ENCODE measurements at regions not wholly inside any gene's neighbourhood (a gene's known extent, or its start where the extent isn't known, plus 50 kb on each side); places are given as distances from the start of the nearest gene placed in this dataset.
A peak's percentile ranks its signal among the peaks of the same experiment; 100 is the strongest.

- no peak overlapping the region for H3K4me3 ChIP-seq (ENCODE audit: low read length)
- no peaks in the 10 kb centered on the region for H3K4me1 ChIP-seq (ENCODE audit: control insufficient read depth, insufficient read depth, low read length)
- no CpG with 5 or more reads among the region's 1 CpG for WGBS (ENCODE audit: insufficient coverage, insufficient read length)
- H3K27me3 ChIP-seq (ENCODE audit: control insufficient read depth, insufficient read depth, low read length), result no peaks in the 10 kb centered on the region
- no peak overlapping the region for H3K27ac ChIP-seq (ENCODE audit: low read length)
- H3K36me3 ChIP-seq (ENCODE audit: control insufficient read depth, insufficient read depth, low read length), result no peaks in the 10 kb centered on the region
- H3K9me3 ChIP-seq (ENCODE audit: control insufficient read depth, insufficient read depth, low read length), result no peaks in the 10 kb centered on the region
- DNase-seq (ENCODE audit: low read depth, low spot score), result no peak
These were observed 131.0 kb upstream of the IRS2 start for GRCh38 chr13:109917422-109917821.

GRCh38 chr13:109913936-109914510, 127.6 kb upstream of the IRS2 start:
- WGBS (ENCODE audit: insufficient coverage, insufficient read length), result no CpG with 5 or more reads among the region's 3 CpGs
- no peak for DNase-seq (ENCODE audit: low read depth, low spot score)

GRCh38 chr13:109913186-109913585, 126.8 kb upstream of the IRS2 start:
- Histone ChIP-seq H3K36me3 (ENCODE audit: control insufficient read depth, insufficient read depth, low read length) (no peaks in the 10 kb centered on the region), H3K9me3 (ENCODE audit: control insufficient read depth, insufficient read depth, low read length) (no peaks in the 10 kb centered on the region), H3K27ac (ENCODE audit: low read length) (no peak overlapping the region), H3K27me3 (ENCODE audit: control insufficient read depth, insufficient read depth, low read length) (no peaks in the 10 kb centered on the region), H3K4me1 (ENCODE audit: control insufficient read depth, insufficient read depth, low read length) (no peaks in the 10 kb centered on the region), H3K4me3 (ENCODE audit: low read length) (no peak overlapping the region)
- DNase-seq (ENCODE audit: low read depth, low spot score), result no peak
- WGBS (ENCODE audit: insufficient coverage, insufficient read length), result no CpG with 5 or more reads among the region's 1 CpG

More at GRCh38 chr13:109913936-109914510, 127.6 kb upstream of the IRS2 start:
- H3K4me3 ChIP-seq (ENCODE audit: low read length), result no peak overlapping the region
- H3K4me1 ChIP-seq (ENCODE audit: control insufficient read depth, insufficient read depth, low read length), result no peaks in the 10 kb centered on the region
- no peak overlapping the region for H3K27ac ChIP-seq (ENCODE audit: low read length)
- H3K27me3 ChIP-seq (ENCODE audit: control insufficient read depth, insufficient read depth, low read length), result no peaks in the 10 kb centered on the region
- H3K9me3 ChIP-seq (ENCODE audit: control insufficient read depth, insufficient read depth, low read length), result no peaks in the 10 kb centered on the region
- H3K36me3 ChIP-seq (ENCODE audit: control insufficient read depth, insufficient read depth, low read length), result no peaks in the 10 kb centered on the region

- Histone ChIP-seq H3K36me3 (ENCODE audit: control insufficient read depth, insufficient read depth, low read length) (no peaks in the 10 kb centered on the region), H3K4me3 (ENCODE audit: low read length) (no peak overlapping the region), H3K4me1 (ENCODE audit: control insufficient read depth, insufficient read depth, low read length) (no peaks in the 10 kb centered on the region), H3K27me3 (ENCODE audit: control insufficient read depth, insufficient read depth, low read length) (no peaks in the 10 kb centered on the region), H3K27ac (ENCODE audit: low read length) (no peak overlapping the region), H3K9me3 (ENCODE audit: control insufficient read depth, insufficient read depth, low read length) (no peaks in the 10 kb centered on the region)
- no peak for DNase-seq (ENCODE audit: low read depth, low spot score)
- no CpG with 5 or more reads among the region's 5 CpGs for WGBS (ENCODE audit: insufficient coverage, insufficient read length)
These were observed 123.8 kb upstream of the IRS2 start for GRCh38 chr13:109910194-109910593.

- Histone ChIP-seq H3K4me3 (ENCODE audit: low read length) (no peak overlapping the region), H3K9me3 (ENCODE audit: control insufficient read depth, insufficient read depth, low read length) (no peaks in the 10 kb centered on the region), H3K36me3 (ENCODE audit: control insufficient read depth, insufficient read depth, low read length) (no peaks in the 10 kb centered on the region), H3K27ac (ENCODE audit: low read length) (no peak overlapping the region), H3K27me3 (ENCODE audit: control insufficient read depth, insufficient read depth, low read length) (no peaks in the 10 kb centered on the region), H3K4me1 (ENCODE audit: control insufficient read depth, insufficient read depth, low read length) (no peaks in the 10 kb centered on the region)
- WGBS (ENCODE audit: insufficient coverage, insufficient read length), result no CpG with 5 or more reads among the region's 3 CpGs
- no peak for DNase-seq (ENCODE audit: low read depth, low spot score)
These were observed 120.6 kb upstream of the IRS2 start for GRCh38 chr13:109906976-109907375.

- Histone ChIP-seq H3K36me3 (ENCODE audit: control insufficient read depth, insufficient read depth, low read length) (no peaks in the 10 kb centered on the region; the same call in 1 of the 2 replicates), H3K9me3 (ENCODE audit: control insufficient read depth, insufficient read depth, low read length) (no peaks in the 10 kb centered on the region), H3K27me3 (ENCODE audit: control insufficient read depth, insufficient read depth, low read length) (no peaks in the 10 kb centered on the region), H3K27ac (ENCODE audit: low read length) (no peak overlapping the region), H3K4me1 (ENCODE audit: control insufficient read depth, insufficient read depth, low read length) (peaks cover 2% of the 10 kb centered on the region; the same call in 1 of the 2 replicates), H3K4me3 (ENCODE audit: low read length) (no peak overlapping the region)
- DNase-seq (ENCODE audit: low read depth, low spot score), result peak; percentile 22
- WGBS (ENCODE audit: insufficient coverage, insufficient read length), result no CpG with 5 or more reads among the region's 4 CpGs
These were observed 117.8 kb upstream of the IRS2 start for GRCh38 chr13:109904218-109904617.

GRCh38 chr13:109900741-109901140, 114.4 kb upstream of the IRS2 start:
- no peaks in the 10 kb centered on the region for H3K27me3 ChIP-seq (ENCODE audit: control insufficient read depth, insufficient read depth, low read length)
- WGBS (ENCODE audit: insufficient coverage, insufficient read length), result no CpG with 5 or more reads among the region's 8 CpGs
- H3K4me3 ChIP-seq (ENCODE audit: low read length), result no peak overlapping the region
- H3K4me1 ChIP-seq (ENCODE audit: control insufficient read depth, insufficient read depth, low read length), result peaks cover 2% of the 10 kb centered on the region; the same call in 1 of the 2 replicates
- DNase-seq (ENCODE audit: low read depth, low spot score), result no peak
- no peaks in the 10 kb centered on the region for H3K9me3 ChIP-seq (ENCODE audit: control insufficient read depth, insufficient read depth, low read length)
- no peaks in the 10 kb centered on the region; the same call in 1 of the 2 replicates for H3K36me3 ChIP-seq (ENCODE audit: control insufficient read depth, insufficient read depth, low read length)
- H3K27ac ChIP-seq (ENCODE audit: low read length), result no peak overlapping the region

- Histone ChIP-seq H3K27ac (ENCODE audit: low read length) (no peak overlapping the region), H3K4me1 (ENCODE audit: control insufficient read depth, insufficient read depth, low read length) (peaks cover 2% of the 10 kb centered on the region; the same call in 1 of the 2 replicates), H3K36me3 (ENCODE audit: control insufficient read depth, insufficient read depth, low read length) (no peaks in the 10 kb centered on the region; the same call in 1 of the 2 replicates), H3K4me3 (ENCODE audit: low read length) (no peak overlapping the region), H3K9me3 (ENCODE audit: control insufficient read depth, insufficient read depth, low read length) (no peaks in the 10 kb centered on the region), H3K27me3 (ENCODE audit: control insufficient read depth, insufficient read depth, low read length) (no peaks in the 10 kb centered on the region)
- DNase-seq (ENCODE audit: low read depth, low spot score), result no peak
- no CpG with 5 or more reads among the region's 6 CpGs for WGBS (ENCODE audit: insufficient coverage, insufficient read length)
These were observed 113.9 kb upstream of the IRS2 start for GRCh38 chr13:109900320-109900719.

GRCh38 chr13:109899748-109900147, 113.4 kb upstream of the IRS2 start:
- H3K9me3 ChIP-seq (ENCODE audit: control insufficient read depth, insufficient read depth, low read length), result no peaks in the 10 kb centered on the region

GRCh38 chr13:109899316-109899715, 112.9 kb upstream of the IRS2 start:
- Histone ChIP-seq H3K4me1 (ENCODE audit: control insufficient read depth, insufficient read depth, low read length) (peaks cover 2% of the 10 kb centered on the region; the same call in 1 of the 2 replicates), H3K9me3 (ENCODE audit: control insufficient read depth, insufficient read depth, low read length) (no peaks in the 10 kb centered on the region), H3K27ac (ENCODE audit: low read length) (no peak overlapping the region), H3K27me3 (ENCODE audit: control insufficient read depth, insufficient read depth, low read length) (no peaks in the 10 kb centered on the region), H3K36me3 (ENCODE audit: control insufficient read depth, insufficient read depth, low read length) (no peaks in the 10 kb centered on the region; the same call in 1 of the 2 replicates), H3K4me3 (ENCODE audit: low read length) (no peak overlapping the region)
- DNase-seq (ENCODE audit: low read depth, low spot score), result no peak
- WGBS (ENCODE audit: insufficient coverage, insufficient read length), result no CpG with 5 or more reads among the region's 3 CpGs

More at GRCh38 chr13:109899748-109900147, 113.4 kb upstream of the IRS2 start:
- Histone ChIP-seq H3K36me3 (ENCODE audit: control insufficient read depth, insufficient read depth, low read length) (no peaks in the 10 kb centered on the region; the same call in 1 of the 2 replicates), H3K27ac (ENCODE audit: low read length) (no peak overlapping the region), H3K27me3 (ENCODE audit: control insufficient read depth, insufficient read depth, low read length) (no peaks in the 10 kb centered on the region), H3K4me3 (ENCODE audit: low read length) (no peak overlapping the region), H3K4me1 (ENCODE audit: control insufficient read depth, insufficient read depth, low read length) (peaks cover 2% of the 10 kb centered on the region; the same call in 1 of the 2 replicates)
- DNase-seq (ENCODE audit: low read depth, low spot score), result no peak
- 100% methylated on average over 2 of the region's 3 CpGs for WGBS (ENCODE audit: insufficient coverage, insufficient read length)
